ENCODE measurements at regions not wholly inside any gene's neighbourhood (a gene's known extent, or its start where the extent isn't known, plus 50 kb on each side); places are given as distances from the start of the nearest gene placed in this dataset.

DNA sequence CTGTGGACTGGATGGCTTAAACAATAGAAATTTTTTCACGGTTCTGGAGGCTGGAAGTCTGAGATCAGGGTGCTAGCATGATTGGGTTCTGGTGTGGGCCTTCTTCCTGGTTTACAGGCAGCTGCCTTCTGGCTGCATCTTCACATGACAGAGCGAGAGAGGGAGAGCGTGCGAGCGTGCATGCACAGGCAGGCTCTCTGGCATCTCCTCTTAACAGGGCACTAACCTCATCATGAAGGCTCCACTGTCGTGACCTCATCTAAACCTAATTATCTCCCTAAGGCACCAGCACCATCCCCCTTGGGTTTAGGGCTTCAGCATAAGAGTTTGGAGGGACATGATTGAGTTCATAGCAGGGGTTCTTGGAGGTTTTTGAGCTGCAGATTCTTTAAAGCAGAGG, 292.0 kb upstream of the C2CD4B start:
- TF ChIP-seq CTCF (IDR thresholded peaks at IDR 0.05; ENCODE audit: insufficient read depth, low read length): no peak
- TF ChIP-seq POLR2AphosphoS5 (IDR thresholded peaks at IDR 0.05; ENCODE audit: low read depth): no peak
- TF ChIP-seq REST (IDR thresholded peaks at IDR 0.05; ENCODE audit: insufficient replicate concordance, low read depth): no peak
